SK-N-SH treated with all-trans-retinoic acid at 6 μM for 48 hours (cell line): ENCODE measurements at regions not wholly inside any gene's neighbourhood (a gene's known extent, or its start where the extent isn't known, plus 50 kb on each side); places are given as distances from the start of the nearest gene placed in this dataset.

Experiments used
- OSR1 ChIP-seq: fragments of 250-450 bp; sonication (Bioruptor Pico); IDR thresholded peaks from 2 replicates; pipeline ENCODE4 v1.8.0; 2022; ENCODE audit warnings: moderate library complexity, mild to moderate bottlenecking, inconsistent platforms
- TF ChIP-seq, protein P1 (sequence below): fragments of 250-450 bp; sonication (Bioruptor Pico); IDR thresholded peaks from 2 replicates; pipeline ENCODE4 v1.8.0; 2020; ENCODE audit warnings: mild to moderate bottlenecking, moderate library complexity, borderline replicate concordance

GRCh38 chr3:182583545-182583944 lies 209.8 kb upstream of the ATP11B start:
- no peak for TF ChIP-seq OSR1 (CRISPR knock-in tag)
- TF ChIP-seq, protein P1, sequence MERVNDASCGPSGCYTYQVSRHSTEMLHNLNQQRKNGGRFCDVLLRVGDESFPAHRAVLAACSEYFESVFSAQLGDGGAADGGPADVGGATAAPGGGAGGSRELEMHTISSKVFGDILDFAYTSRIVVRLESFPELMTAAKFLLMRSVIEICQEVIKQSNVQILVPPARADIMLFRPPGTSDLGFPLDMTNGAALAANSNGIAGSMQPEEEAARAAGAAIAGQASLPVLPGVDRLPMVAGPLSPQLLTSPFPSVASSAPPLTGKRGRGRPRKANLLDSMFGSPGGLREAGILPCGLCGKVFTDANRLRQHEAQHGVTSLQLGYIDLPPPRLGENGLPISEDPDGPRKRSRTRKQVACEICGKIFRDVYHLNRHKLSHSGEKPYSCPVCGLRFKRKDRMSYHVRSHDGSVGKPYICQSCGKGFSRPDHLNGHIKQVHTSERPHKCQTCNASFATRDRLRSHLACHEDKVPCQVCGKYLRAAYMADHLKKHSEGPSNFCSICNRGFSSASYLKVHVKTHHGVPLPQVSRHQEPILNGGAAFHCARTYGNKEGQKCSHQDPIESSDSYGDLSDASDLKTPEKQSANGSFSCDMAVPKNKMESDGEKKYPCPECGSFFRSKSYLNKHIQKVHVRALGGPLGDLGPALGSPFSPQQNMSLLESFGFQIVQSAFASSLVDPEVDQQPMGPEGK (CRISPR knock-in tag): no peak
